Uterus (tissue), 3 donors: ENCODE measurements at regions not wholly inside any gene's neighbourhood (a gene's known extent, or its start where the extent isn't known, plus 50 kb on each side); places are given as distances from the start of the nearest gene placed in this dataset.

ENCODE experiments used
- DNase-seq, 2 donors: peaks; one replicate each; pipeline ENCODE4 v3.0.0-alpha.2; 2019 to 2020
- H3K27ac ChIP-seq, 2 donors: fragments of 200-600 bp; sonication (generic); 1 replicate in 1 of 2; 2 replicates in 1 of 2; pipeline ENCODE4 v1.5.1; 2016 to 2018
- H3K27me3 ChIP-seq, 2 donors: fragments of 200-600 bp; sonication (generic); one replicate each; pipeline ENCODE4 v1.5.1; 2018 to 2019; ENCODE audit warnings: control low read depth in 1 of 2
- H3K36me3 ChIP-seq, 2 donors: fragments of 200-600 bp; sonication (generic); one replicate each; pipeline ENCODE4 v1.5.1; 2019; ENCODE audit warnings: control low read depth in 1 of 2
- H3K4me1 ChIP-seq, 2 donors: fragments of 200-600 bp; sonication (generic); one replicate each; pipeline ENCODE4 v1.5.1; 2018 to 2019; ENCODE audit warnings: control low read depth in 1 of 2
- H3K4me3 ChIP-seq, 2 donors: fragments of 200-600 bp; sonication (generic); 1 replicate in 1 of 2; 2 replicates in 1 of 2; pipeline ENCODE4 v1.5.1; 2018 to 2019; ENCODE audit warnings: mild to moderate bottlenecking in 1 of 2
- H3K9me3 ChIP-seq, 2 donors: fragments of 200-600 bp; sonication (generic); one replicate each; pipeline ENCODE4 v1.5.1; 2019; ENCODE audit warnings: control low read depth in 1 of 2
- POLR2A ChIP-seq, 2 donors: fragments of 450-650 bp; IDR thresholded peaks; one replicate each; pipeline ENCODE4 v1.6.1; 2016; ENCODE audit warnings: antibody characterized with exemption in 2 of 2, mild to moderate bottlenecking in 1 of 2, moderate library complexity in 1 of 2
- intact Hi-C: fragments of 100-400 bp; cut with DNase I; formaldehyde crosslinking; loops from one replicate; pipeline ENCODE4 v1.15.1; 2023; ENCODE audit warnings: low total_unique reads
- TF ChIP-seq, protein P1 (sequence below), 4 experiments: fragments of 200-600 bp in 2 of 4; fragments of 450-650 bp in 2 of 4; sonication (generic) in 2 of 4; IDR thresholded peaks; one replicate each; pipeline ENCODE4 v1.5.1; 2016 to 2019; ENCODE audit warnings: antibody characterized with exemption in 4 of 4, mild to moderate bottlenecking in 2 of 4, moderate library complexity in 1 of 4
- donor health status: DM: yes; HTN: yes; CAD: no.

DNA sequence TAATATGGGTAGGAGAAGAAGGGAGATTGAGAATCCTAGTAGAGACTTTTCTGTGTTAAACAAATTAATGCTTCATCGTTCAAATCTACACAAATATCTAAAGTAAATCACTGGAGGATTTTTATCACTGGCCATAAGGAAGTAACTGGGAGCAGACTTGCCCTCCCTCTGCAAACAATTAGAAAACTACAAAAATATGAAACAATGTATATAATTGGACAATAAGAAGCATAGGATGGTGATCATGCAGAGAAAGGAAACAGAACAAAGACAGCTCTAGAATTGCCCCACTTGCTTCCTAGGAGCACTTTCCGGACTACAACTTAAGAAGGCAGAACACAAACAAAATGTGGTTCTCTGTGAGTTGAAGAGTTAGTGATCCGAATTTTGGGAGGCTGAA lies 452.7 kb upstream of the KLHL29 start:
- intact Hi-C loops: no loop called here
- H3K27ac ChIP-seq: no peak overlapping the region
- no peak for TF ChIP-seq POLR2A (IDR thresholded peaks at IDR 0.05)
- TF ChIP-seq, protein P1, sequence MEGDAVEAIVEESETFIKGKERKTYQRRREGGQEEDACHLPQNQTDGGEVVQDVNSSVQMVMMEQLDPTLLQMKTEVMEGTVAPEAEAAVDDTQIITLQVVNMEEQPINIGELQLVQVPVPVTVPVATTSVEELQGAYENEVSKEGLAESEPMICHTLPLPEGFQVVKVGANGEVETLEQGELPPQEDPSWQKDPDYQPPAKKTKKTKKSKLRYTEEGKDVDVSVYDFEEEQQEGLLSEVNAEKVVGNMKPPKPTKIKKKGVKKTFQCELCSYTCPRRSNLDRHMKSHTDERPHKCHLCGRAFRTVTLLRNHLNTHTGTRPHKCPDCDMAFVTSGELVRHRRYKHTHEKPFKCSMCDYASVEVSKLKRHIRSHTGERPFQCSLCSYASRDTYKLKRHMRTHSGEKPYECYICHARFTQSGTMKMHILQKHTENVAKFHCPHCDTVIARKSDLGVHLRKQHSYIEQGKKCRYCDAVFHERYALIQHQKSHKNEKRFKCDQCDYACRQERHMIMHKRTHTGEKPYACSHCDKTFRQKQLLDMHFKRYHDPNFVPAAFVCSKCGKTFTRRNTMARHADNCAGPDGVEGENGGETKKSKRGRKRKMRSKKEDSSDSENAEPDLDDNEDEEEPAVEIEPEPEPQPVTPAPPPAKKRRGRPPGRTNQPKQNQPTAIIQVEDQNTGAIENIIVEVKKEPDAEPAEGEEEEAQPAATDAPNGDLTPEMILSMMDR (IDR thresholded peaks at IDR 0.05): no peak

DNA sequence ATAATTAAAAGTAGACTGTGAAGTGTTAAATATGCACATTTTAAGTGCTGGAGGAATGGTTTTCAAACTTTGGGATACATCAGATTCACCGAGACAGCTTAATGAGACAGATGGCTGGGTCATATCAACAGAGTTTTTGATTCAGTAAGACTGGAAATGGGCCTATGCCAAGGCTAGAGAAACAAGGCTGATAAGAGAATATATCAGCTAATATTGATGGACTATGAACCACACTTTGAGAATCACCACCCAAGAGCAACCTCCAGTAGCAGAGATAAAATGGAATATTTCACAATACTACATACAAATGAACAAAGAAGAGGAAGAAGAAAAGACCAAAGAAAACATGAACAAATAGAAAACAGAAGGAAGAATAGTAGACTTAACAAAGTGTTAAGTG lies 450.2 kb upstream of the KLHL29 start:
- no peak overlapping the region for H3K4me3 ChIP-seq
- no peaks in the 10 kb centered on the region for H3K4me1 ChIP-seq
- no peaks in the 10 kb centered on the region for H3K36me3 ChIP-seq
- no peak for DNase-seq
- no peaks in the 10 kb centered on the region for H3K27me3 ChIP-seq
- no peaks in the 10 kb centered on the region for H3K9me3 ChIP-seq
- intact Hi-C loops: no loop called here
- no peak for TF ChIP-seq POLR2A (IDR thresholded peaks at IDR 0.05)
- TF ChIP-seq, protein P1 (IDR thresholded peaks at IDR 0.05): no peak
- no peak overlapping the region for H3K27ac ChIP-seq

More for the DNA sequence above, 452.7 kb upstream of the KLHL29 start:
- Histone ChIP-seq H3K27me3 (no peaks in the 10 kb centered on the region), H3K4me1 (no peaks in the 10 kb centered on the region), H3K4me3 (no peak overlapping the region), H3K9me3 (no peaks in the 10 kb centered on the region), H3K36me3 (no peaks in the 10 kb centered on the region)
- DNase-seq: no peak

DNA sequence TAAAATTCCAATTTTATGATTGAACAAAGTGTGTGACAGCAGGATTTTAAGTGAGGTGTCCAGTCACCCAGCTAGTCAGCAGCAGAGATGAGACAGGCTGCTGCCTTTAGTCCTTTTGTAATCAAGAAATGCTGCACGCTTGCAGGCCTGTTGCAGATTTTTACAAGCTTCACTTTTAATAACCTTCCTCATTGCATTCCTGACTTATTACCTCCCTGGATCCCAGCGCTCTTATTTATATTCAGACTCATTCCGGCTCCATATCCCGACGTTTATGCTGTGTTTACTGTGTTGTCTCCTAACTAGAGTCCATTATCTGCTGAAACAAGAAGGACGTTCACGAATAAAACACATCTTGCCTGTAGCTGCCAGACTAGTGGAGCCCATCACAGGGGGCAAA lies 442.5 kb upstream of the KLHL29 start:
- TF ChIP-seq, protein P1 (IDR thresholded peaks at IDR 0.05): no peak
- TF ChIP-seq POLR2A (IDR thresholded peaks at IDR 0.05): no peak
- H3K4me3 ChIP-seq: no peak overlapping the region
- no peaks in the 10 kb centered on the region for H3K9me3 ChIP-seq
- H3K27me3 ChIP-seq: no peaks in the 10 kb centered on the region
- H3K27ac ChIP-seq: no peak overlapping the region
- no peaks in the 10 kb centered on the region for H3K4me1 ChIP-seq
- H3K36me3 ChIP-seq: no peaks in the 10 kb centered on the region
- intact Hi-C loops: no loop called here
- no peak for DNase-seq

DNA sequence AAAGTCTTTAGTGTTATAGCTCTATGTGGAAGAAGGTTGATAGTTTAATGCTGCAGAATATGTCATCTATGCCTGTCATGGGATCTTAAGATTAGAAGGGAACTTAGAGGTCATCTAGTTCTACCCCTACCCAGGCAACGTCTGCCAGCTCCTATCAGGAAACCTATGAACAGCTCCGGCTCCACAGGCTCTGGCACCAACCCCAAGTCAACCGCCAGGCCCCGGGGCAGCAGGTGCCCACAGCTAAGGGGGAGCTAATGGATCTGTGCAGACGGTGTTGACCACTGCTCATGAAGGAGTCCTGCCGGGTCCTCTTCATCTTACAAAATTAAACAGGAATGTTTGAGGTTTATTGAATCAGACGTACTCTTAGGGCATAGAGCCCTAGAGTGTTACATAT lies 440.8 kb upstream of the KLHL29 start:
- Histone ChIP-seq H3K36me3 (no peaks in the 10 kb centered on the region), H3K9me3 (no peaks in the 10 kb centered on the region), H3K27ac (no peak overlapping the region), H3K4me3 (no peak overlapping the region), H3K4me1 (no peaks in the 10 kb centered on the region), H3K27me3 (no peaks in the 10 kb centered on the region)
- TF ChIP-seq, protein P1 (IDR thresholded peaks at IDR 0.05): no peak
- TF ChIP-seq POLR2A (IDR thresholded peaks at IDR 0.05): no peak
- no peak for DNase-seq
- intact Hi-C loops: no loop called here

DNA sequence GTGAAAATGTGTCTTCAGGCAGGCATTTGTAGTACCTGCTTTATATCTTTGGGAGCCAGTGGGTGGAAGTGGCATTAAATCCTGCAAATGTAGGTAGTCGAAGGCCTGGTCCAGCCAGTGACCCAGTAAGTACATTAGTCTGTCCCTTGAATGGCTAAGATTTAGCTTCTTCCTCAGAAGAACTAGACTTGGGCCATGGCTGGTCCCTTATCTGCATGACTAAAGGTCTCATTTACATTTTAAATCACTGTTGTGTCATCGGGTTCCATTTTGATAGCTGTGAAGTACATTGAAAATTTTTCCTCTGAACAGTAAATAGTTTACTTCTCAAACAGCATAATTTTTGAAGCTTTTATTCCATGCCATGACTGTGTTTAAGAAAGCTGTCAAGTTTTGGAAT lies 438.4 kb upstream of the KLHL29 start:
- no peaks in the 10 kb centered on the region for H3K4me1 ChIP-seq
- no peaks in the 10 kb centered on the region for H3K9me3 ChIP-seq
- no peak for DNase-seq
- TF ChIP-seq, protein P1 (IDR thresholded peaks at IDR 0.05): no peak
- no peak for TF ChIP-seq POLR2A (IDR thresholded peaks at IDR 0.05)
- H3K27me3 ChIP-seq: no peaks in the 10 kb centered on the region
- H3K4me3 ChIP-seq: no peak overlapping the region
- intact Hi-C loops: no loop called here
- no peak overlapping the region for H3K27ac ChIP-seq
- H3K36me3 ChIP-seq: no peaks in the 10 kb centered on the region
